Central memory CD8-positive, alpha-beta T cell (primary cell): ENCODE measurements at regions not wholly inside any gene's neighbourhood (a gene's known extent, or its start where the extent isn't known, plus 50 kb on each side); places are given as distances from the start of the nearest gene placed in this dataset.

Source experiments
- ATAC-seq: fragments of 150-1000 bp; cut with Tn5 transposase; replicated peaks from 2 replicates; pipeline ENCODE4 v1.10.0; 2022; ENCODE audit warnings: mild to moderate bottlenecking, moderate FRiP score, moderate number of reproducible peaks; ENCODE audit not compliant: poor library complexity, severe bottlenecking; ENCODE audit errors: extremely low read depth
- DNase-seq, 2 donors: peaks; one replicate each; pipeline ENCODE4 v3.0.0; 2021; ENCODE audit warnings: low spot score in 2 of 2
- H3K27ac Mint-ChIP-seq: one replicate; pipeline ENCODE4 v1.8.0; 2022; ENCODE audit warnings: low read depth, mild to moderate bottlenecking, moderate library complexity, mixed read lengths
- H3K27me3 Mint-ChIP-seq: one replicate; pipeline ENCODE4 v1.8.0; 2022; ENCODE audit warnings: mixed read lengths
- H3K36me3 Mint-ChIP-seq: one replicate; pipeline ENCODE4 v1.8.0; 2022; ENCODE audit warnings: mild to moderate bottlenecking, moderate library complexity, mixed read lengths; ENCODE audit not compliant: insufficient read depth
- H3K4me1 Mint-ChIP-seq: one replicate; pipeline ENCODE4 v1.8.0; 2022; ENCODE audit warnings: mixed read lengths
- H3K4me3 Mint-ChIP-seq: one replicate; pipeline ENCODE4 v1.8.0; 2022; ENCODE audit warnings: mild to moderate bottlenecking, moderate library complexity, mixed read lengths
- H3K9me3 Mint-ChIP-seq: one replicate; pipeline ENCODE4 v1.8.0; 2022; ENCODE audit warnings: mixed read lengths

- Mint-ChIP-seq H3K27ac (no peak overlapping the region), H3K4me3 (no peak overlapping the region), H3K36me3 (no peaks in the 10 kb centered on the region), H3K9me3 (no peaks in the 10 kb centered on the region), H3K4me1 (no peaks in the 10 kb centered on the region), H3K27me3 (peaks cover 10% of the 10 kb centered on the region)
- DNase-seq, result no peak
- ATAC-seq, result no peak
These were observed 59.3 kb upstream of the GNG12 start for GRCh38 chr1:67892476-67893125.

GRCh38 chr1:67890857-67891256, 57.6 kb upstream of the GNG12 start:
- no peak for ATAC-seq
- peaks cover 2% of the 10 kb centered on the region for H3K27me3 Mint-ChIP-seq
- no peaks in the 10 kb centered on the region for H3K36me3 Mint-ChIP-seq
- H3K9me3 Mint-ChIP-seq, result no peaks in the 10 kb centered on the region
- no peak overlapping the region for H3K27ac Mint-ChIP-seq
- no peak for DNase-seq
- H3K4me1 Mint-ChIP-seq, result no peaks in the 10 kb centered on the region
- H3K4me3 Mint-ChIP-seq, result no peak overlapping the region

- H3K4me1 Mint-ChIP-seq, result no peaks in the 10 kb centered on the region
- no peaks in the 10 kb centered on the region for H3K36me3 Mint-ChIP-seq
- H3K9me3 Mint-ChIP-seq, result no peaks in the 10 kb centered on the region
- no peak overlapping the region for H3K27ac Mint-ChIP-seq
- no peak for ATAC-seq
- H3K4me3 Mint-ChIP-seq, result no peak overlapping the region
- no peak for DNase-seq
- H3K27me3 Mint-ChIP-seq, result peaks cover 10% of the 10 kb centered on the region
These were observed 56.8 kb upstream of the GNG12 start for GRCh38 chr1:67889953-67890567.

DNA sequence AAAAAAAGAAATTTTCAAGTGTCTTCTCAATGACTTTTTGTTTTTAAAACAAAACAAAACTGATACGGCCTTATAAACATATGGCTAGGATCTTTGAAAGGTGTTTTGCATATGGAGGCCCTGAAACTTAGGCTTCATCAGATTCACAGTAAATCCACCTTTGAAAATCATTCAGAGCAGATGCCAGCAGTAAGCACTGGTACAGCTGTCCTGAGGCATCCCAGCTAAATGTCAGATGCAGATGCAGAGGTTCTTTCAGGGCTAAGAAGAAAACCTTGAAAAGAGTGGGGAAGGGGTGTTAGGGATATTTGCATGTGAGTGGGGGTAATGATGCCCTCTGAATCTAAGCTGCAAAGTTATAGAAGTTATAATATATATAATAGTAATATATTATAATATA, 56.2 kb upstream of the GNG12 start:
- H3K36me3 Mint-ChIP-seq, result no peaks in the 10 kb centered on the region
- ATAC-seq, result no peak
- no peaks in the 10 kb centered on the region for H3K4me1 Mint-ChIP-seq
- DNase-seq, result no peak
- no peaks in the 10 kb centered on the region for H3K9me3 Mint-ChIP-seq
- peaks cover 16% of the 10 kb centered on the region for H3K27me3 Mint-ChIP-seq
- H3K4me3 Mint-ChIP-seq, result no peak overlapping the region
- H3K27ac Mint-ChIP-seq, result no peak overlapping the region

GRCh38 chr1:67888216-67889106, 55.2 kb upstream of the GNG12 start:
- Mint-ChIP-seq H3K9me3 (no peaks in the 10 kb centered on the region), H3K27me3 (peaks cover 17% of the 10 kb centered on the region), H3K27ac (no peak overlapping the region), H3K4me3 (no peak overlapping the region), H3K4me1 (no peaks in the 10 kb centered on the region), H3K36me3 (no peaks in the 10 kb centered on the region)
- DNase-seq (no peak), ATAC-seq (no peak)

GRCh38 chr1:67887146-67887545, 53.9 kb upstream of the GNG12 start:
- Mint-ChIP-seq H3K36me3 (no peaks in the 10 kb centered on the region), H3K27ac (no peak overlapping the region), H3K4me3 (no peak overlapping the region), H3K27me3 (peaks cover 17% of the 10 kb centered on the region), H3K9me3 (no peaks in the 10 kb centered on the region), H3K4me1 (no peaks in the 10 kb centered on the region)
- DNase-seq, result no peak
- ATAC-seq, result no peak

GRCh38 chr1:67886076-67886475, 52.8 kb upstream of the GNG12 start:
- Mint-ChIP-seq H3K27me3 (peaks cover 17% of the 10 kb centered on the region), H3K4me3 (no peak overlapping the region), H3K4me1 (no peaks in the 10 kb centered on the region), H3K9me3 (no peaks in the 10 kb centered on the region), H3K27ac (no peak overlapping the region), H3K36me3 (no peaks in the 10 kb centered on the region)
- ATAC-seq (no peak), DNase-seq (no peak)

DNA sequence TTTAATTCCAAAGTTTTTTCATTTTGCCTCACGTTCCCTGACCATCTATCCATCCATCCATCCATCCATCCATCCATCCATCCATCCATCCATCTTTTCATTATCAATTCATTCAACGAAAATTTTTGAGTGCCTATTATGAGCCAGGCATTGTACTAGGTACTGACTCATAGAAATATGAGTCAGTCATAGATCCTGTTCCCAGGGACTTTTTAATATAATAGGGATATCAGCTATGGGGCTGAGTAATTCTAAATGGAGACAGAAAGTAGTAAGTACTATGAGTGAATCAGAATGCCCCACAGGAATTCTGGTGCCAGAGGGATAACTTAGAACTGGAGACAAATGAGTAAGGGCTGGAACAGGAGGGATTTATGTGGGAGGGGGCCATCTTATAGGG, 49.8 kb upstream of the GNG12 start:
- no peak for DNase-seq
- ATAC-seq, result no peak
- Mint-ChIP-seq H3K4me3 (no peak overlapping the region), H3K36me3 (no peaks in the 10 kb centered on the region), H3K9me3 (no peaks in the 10 kb centered on the region), H3K4me1 (no peaks in the 10 kb centered on the region), H3K27me3 (peaks cover 28% of the 10 kb centered on the region), H3K27ac (no peak overlapping the region)
